ENCODE measurements at regions not wholly inside any gene's neighbourhood (a gene's known extent, or its start where the extent isn't known, plus 50 kb on each side); places are given as distances from the start of the nearest gene placed in this dataset.

GRCh38 chr2:51575181-51575580, 543.2 kb upstream of the NRXN1 start:
- no peaks in the 10 kb centered on the region for H3K36me3 Mint-ChIP-seq (ENCODE audit: low read depth)
- H3K27ac Mint-ChIP-seq: no peak overlapping the region
- H3K9me3 Mint-ChIP-seq: peaks cover 25% of the 10 kb centered on the region
- no peaks in the 10 kb centered on the region for H3K27me3 Mint-ChIP-seq
- H3K4me3 Mint-ChIP-seq: no peak overlapping the region
- DNase-seq: no peak
- no peaks in the 10 kb centered on the region for H3K4me1 Mint-ChIP-seq (ENCODE audit: low read depth)

- Mint-ChIP-seq H3K27ac (no peak overlapping the region), H3K4me3 (no peak overlapping the region), H3K27me3 (no peaks in the 10 kb centered on the region), H3K9me3 (peaks cover 9% of the 10 kb centered on the region), H3K36me3 (ENCODE audit: low read depth) (no peaks in the 10 kb centered on the region), H3K4me1 (ENCODE audit: low read depth) (no peaks in the 10 kb centered on the region)
- DNase-seq: no peak
Measured at GRCh38 chr2:51559026-51559425, 527.1 kb upstream of the NRXN1 start.

- peaks cover 10% of the 10 kb centered on the region for H3K9me3 Mint-ChIP-seq
- no peak for DNase-seq
- no peaks in the 10 kb centered on the region for H3K27me3 Mint-ChIP-seq
- H3K27ac Mint-ChIP-seq: no peak overlapping the region
- no peaks in the 10 kb centered on the region for H3K4me1 Mint-ChIP-seq (ENCODE audit: low read depth)
- no peak overlapping the region for H3K4me3 Mint-ChIP-seq
- H3K36me3 Mint-ChIP-seq (ENCODE audit: low read depth): no peaks in the 10 kb centered on the region
Measured at GRCh38 chr2:51553476-51553875, 521.5 kb upstream of the NRXN1 start.

GRCh38 chr2:51535763-51536162, 503.8 kb upstream of the NRXN1 start:
- no peak for DNase-seq
- Mint-ChIP-seq H3K36me3 (ENCODE audit: low read depth) (no peaks in the 10 kb centered on the region), H3K9me3 (peaks cover 5% of the 10 kb centered on the region), H3K4me1 (ENCODE audit: low read depth) (no peaks in the 10 kb centered on the region), H3K4me3 (no peak overlapping the region), H3K27me3 (no peaks in the 10 kb centered on the region), H3K27ac (no peak overlapping the region)

GRCh38 chr2:51534166-51534565, 502.2 kb upstream of the NRXN1 start:
- no peak overlapping the region for H3K4me3 Mint-ChIP-seq
- no peaks in the 10 kb centered on the region for H3K27me3 Mint-ChIP-seq
- H3K9me3 Mint-ChIP-seq: peaks cover 7% of the 10 kb centered on the region
- no peak overlapping the region for H3K27ac Mint-ChIP-seq
- DNase-seq: no peak
- no peaks in the 10 kb centered on the region for H3K4me1 Mint-ChIP-seq (ENCODE audit: low read depth)
- H3K36me3 Mint-ChIP-seq (ENCODE audit: low read depth): no peaks in the 10 kb centered on the region

- DNase-seq: no peak
- Mint-ChIP-seq H3K36me3 (ENCODE audit: low read depth) (no peaks in the 10 kb centered on the region), H3K27ac (no peak overlapping the region), H3K9me3 (peaks cover 14% of the 10 kb centered on the region), H3K27me3 (no peaks in the 10 kb centered on the region), H3K4me1 (ENCODE audit: low read depth) (no peaks in the 10 kb centered on the region), H3K4me3 (no peak overlapping the region)
Measured at GRCh38 chr2:51528156-51528555, 496.2 kb upstream of the NRXN1 start.

GRCh38 chr2:51526766-51527165, 494.8 kb upstream of the NRXN1 start:
- DNase-seq: no peak
- Mint-ChIP-seq H3K4me3 (no peak overlapping the region), H3K4me1 (ENCODE audit: low read depth) (no peaks in the 10 kb centered on the region)

GRCh38 chr2:51516667-51517066, 484.7 kb upstream of the NRXN1 start:
- no peak for DNase-seq
- Mint-ChIP-seq H3K4me1 (ENCODE audit: low read depth) (no peaks in the 10 kb centered on the region), H3K36me3 (ENCODE audit: low read depth) (no peaks in the 10 kb centered on the region), H3K27ac (no peak overlapping the region), H3K9me3 (peaks cover 6% of the 10 kb centered on the region), H3K4me3 (no peak overlapping the region), H3K27me3 (no peaks in the 10 kb centered on the region)

More at GRCh38 chr2:51526766-51527165, 494.8 kb upstream of the NRXN1 start:
- Mint-ChIP-seq H3K27ac (no peak overlapping the region), H3K9me3 (peaks cover 15% of the 10 kb centered on the region), H3K27me3 (no peaks in the 10 kb centered on the region), H3K36me3 (ENCODE audit: low read depth) (no peaks in the 10 kb centered on the region)

GRCh38 chr2:51511002-51511401, 479.1 kb upstream of the NRXN1 start:
- no peaks in the 10 kb centered on the region for H3K27me3 Mint-ChIP-seq
- H3K4me3 Mint-ChIP-seq: no peak overlapping the region
- H3K4me1 Mint-ChIP-seq (ENCODE audit: low read depth): no peaks in the 10 kb centered on the region
- DNase-seq: no peak
- H3K9me3 Mint-ChIP-seq: peaks cover 14% of the 10 kb centered on the region
- H3K27ac Mint-ChIP-seq: no peak overlapping the region
- no peaks in the 10 kb centered on the region for H3K36me3 Mint-ChIP-seq (ENCODE audit: low read depth)

GRCh38 chr2:51510303-51510702, 478.4 kb upstream of the NRXN1 start:
- Mint-ChIP-seq H3K27ac (no peak overlapping the region), H3K4me3 (no peak overlapping the region), H3K9me3 (peaks cover 14% of the 10 kb centered on the region), H3K27me3 (no peaks in the 10 kb centered on the region), H3K36me3 (ENCODE audit: low read depth) (no peaks in the 10 kb centered on the region), H3K4me1 (ENCODE audit: low read depth) (no peaks in the 10 kb centered on the region)
- DNase-seq: no peak

GRCh38 chr2:51505533-51505932, 473.6 kb upstream of the NRXN1 start:
- Mint-ChIP-seq H3K9me3 (peaks cover 10% of the 10 kb centered on the region), H3K4me1 (ENCODE audit: low read depth) (no peaks in the 10 kb centered on the region), H3K4me3 (no peak overlapping the region), H3K36me3 (ENCODE audit: low read depth) (no peaks in the 10 kb centered on the region), H3K27ac (no peak overlapping the region), H3K27me3 (no peaks in the 10 kb centered on the region)
- DNase-seq: no peak

- DNase-seq: no peak
- H3K9me3 Mint-ChIP-seq: peaks cover 22% of the 10 kb centered on the region
- no peak overlapping the region for H3K27ac Mint-ChIP-seq
Measured at GRCh38 chr2:51490576-51491234, 458.8 kb upstream of the NRXN1 start.

GRCh38 chr2:51484605-51485004, 452.7 kb upstream of the NRXN1 start:
- DNase-seq: no peak
- no peaks in the 10 kb centered on the region for H3K4me1 Mint-ChIP-seq (ENCODE audit: low read depth)
- H3K36me3 Mint-ChIP-seq (ENCODE audit: low read depth): no peaks in the 10 kb centered on the region

More at GRCh38 chr2:51490576-51491234, 458.8 kb upstream of the NRXN1 start:
- Mint-ChIP-seq H3K4me3 (no peak overlapping the region), H3K36me3 (ENCODE audit: low read depth) (no peaks in the 10 kb centered on the region), H3K4me1 (ENCODE audit: low read depth) (no peaks in the 10 kb centered on the region), H3K27me3 (no peaks in the 10 kb centered on the region)

GRCh38 chr2:51483720-51484119, 451.8 kb upstream of the NRXN1 start:
- no peaks in the 10 kb centered on the region for H3K27me3 Mint-ChIP-seq
- no peak for DNase-seq
- no peak overlapping the region for H3K27ac Mint-ChIP-seq
- H3K4me3 Mint-ChIP-seq: no peak overlapping the region
- H3K36me3 Mint-ChIP-seq (ENCODE audit: low read depth): no peaks in the 10 kb centered on the region
- H3K4me1 Mint-ChIP-seq (ENCODE audit: low read depth): no peaks in the 10 kb centered on the region
- peaks cover 29% of the 10 kb centered on the region for H3K9me3 Mint-ChIP-seq

More at GRCh38 chr2:51484605-51485004, 452.7 kb upstream of the NRXN1 start:
- no peak overlapping the region for H3K4me3 Mint-ChIP-seq
- H3K9me3 Mint-ChIP-seq: peaks cover 29% of the 10 kb centered on the region
- H3K27me3 Mint-ChIP-seq: no peaks in the 10 kb centered on the region
- H3K27ac Mint-ChIP-seq: no peak overlapping the region

GRCh38 chr2:51472783-51473182, 440.9 kb upstream of the NRXN1 start:
- no peak for DNase-seq
- Mint-ChIP-seq H3K27me3 (no peaks in the 10 kb centered on the region), H3K4me3 (no peak overlapping the region), H3K27ac (no peak overlapping the region), H3K4me1 (ENCODE audit: low read depth) (no peaks in the 10 kb centered on the region), H3K36me3 (ENCODE audit: low read depth) (no peaks in the 10 kb centered on the region), H3K9me3 (peaks cover 4% of the 10 kb centered on the region)

- Mint-ChIP-seq H3K4me3 (no peak overlapping the region), H3K36me3 (ENCODE audit: low read depth) (no peaks in the 10 kb centered on the region), H3K27ac (no peak overlapping the region), H3K9me3 (peaks cover 4% of the 10 kb centered on the region), H3K27me3 (no peaks in the 10 kb centered on the region), H3K4me1 (ENCODE audit: low read depth) (no peaks in the 10 kb centered on the region)
- no peak for DNase-seq
Measured at GRCh38 chr2:51472300-51472699, 440.4 kb upstream of the NRXN1 start.
